ENCODE measurements at regions not wholly inside any gene's neighbourhood (a gene's known extent, or its start where the extent isn't known, plus 50 kb on each side); places are given as distances from the start of the nearest gene placed in this dataset.

- no peak for DNase-seq
These were observed 57.0 kb upstream of the HNRNPA3 start for GRCh38 chr2:177155631-177156030.

DNA sequence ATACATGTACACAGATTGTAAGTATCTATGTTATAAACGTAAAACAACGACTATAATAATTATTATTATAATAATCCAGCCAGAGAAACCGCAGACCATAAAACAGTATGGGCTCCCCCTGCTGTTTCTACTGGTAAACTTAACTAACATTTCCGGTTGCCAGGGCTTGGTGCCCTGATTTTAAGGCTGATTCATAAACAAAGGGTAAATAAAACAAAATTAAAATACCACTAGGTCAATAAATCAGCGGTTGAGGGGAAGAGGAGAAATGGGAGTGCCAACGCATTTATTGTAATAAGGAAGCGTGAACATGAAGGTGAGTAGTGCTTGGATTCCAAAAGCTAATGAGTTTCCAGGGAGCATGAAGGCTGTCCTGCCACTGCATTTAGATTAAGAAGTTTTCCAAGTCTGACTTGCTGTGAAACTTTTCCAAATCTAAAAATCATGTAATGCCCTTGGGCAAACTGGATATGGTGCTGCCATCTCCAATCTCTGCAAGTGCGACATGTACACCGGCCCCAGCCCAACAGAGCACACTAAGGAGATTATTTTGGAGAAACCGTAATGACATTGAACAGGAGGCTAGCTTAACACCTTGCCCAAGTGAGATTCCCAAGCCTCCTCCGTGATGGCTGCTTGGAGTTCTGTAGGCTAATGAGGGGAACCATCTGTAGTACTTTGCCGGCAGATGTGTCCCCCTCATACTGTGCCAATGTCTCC lies 50.7 kb upstream of the HNRNPA3 start:
- no peak for DNase-seq
